ENCODE measurements at regions not wholly inside any gene's neighbourhood (a gene's known extent, or its start where the extent isn't known, plus 50 kb on each side); places are given as distances from the start of the nearest gene placed in this dataset.

DNA sequence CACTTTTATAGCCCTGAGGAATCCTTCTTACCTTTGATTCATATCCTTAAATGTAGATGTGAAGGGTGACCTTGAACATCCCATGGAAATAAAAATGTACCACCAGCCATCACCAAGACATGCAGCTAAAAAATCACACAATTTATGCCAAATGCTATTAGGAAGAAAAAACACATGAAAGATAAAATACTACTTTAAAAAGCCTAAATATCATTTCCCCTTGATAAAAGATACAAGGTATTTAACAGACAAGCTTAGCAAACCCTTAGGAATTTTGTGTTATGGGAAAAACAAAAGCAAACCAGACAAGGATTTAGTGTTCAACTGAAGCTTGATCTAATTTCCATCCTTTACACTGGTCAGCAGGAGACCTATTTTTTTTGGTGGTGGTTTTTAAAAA lies 255.0 kb downstream of the ICOS start:
- no peak overlapping the region for H3K4me3 ChIP-seq (ENCODE audit: control insufficient read depth in 2 of 3, extremely low read depth in 1 of 3, insufficient read depth in 2 of 3, low read depth in 1 of 3, low read length in 3 of 3)
- H3K9me1 ChIP-seq (ENCODE audit: control insufficient read depth, extremely low read depth, insufficient read depth, low read length): no peaks in the 10 kb centered on the region
- no peaks in the 10 kb centered on the region for H3K9me3 ChIP-seq (ENCODE audit: control insufficient read depth, low read depth, low read length)
- H3K36me3 ChIP-seq (ENCODE audit: control insufficient read depth in 2 of 2, extremely low read depth in 1 of 2, insufficient read depth in 2 of 2, low read length in 2 of 2): no peaks in the 10 kb centered on the region
- H2AFZ ChIP-seq (ENCODE audit: control insufficient read depth, low read length): no peak overlapping the region
- no peaks in the 10 kb centered on the region for H4K20me1 ChIP-seq (ENCODE audit: control insufficient read depth, extremely low read depth, insufficient read depth, low read length)
- H3K27me3 ChIP-seq (ENCODE audit: control insufficient read depth, extremely low read depth, insufficient read depth, low read length): no peaks in the 10 kb centered on the region
- dilution Hi-C loops (cut with MboI; ENCODE audit: extremely low pct_ligation_motif_present, low sequenced_read_pairs): no loop called here
- no peak overlapping the region for H3K4me2 ChIP-seq (ENCODE audit: control insufficient read depth, extremely low read depth, insufficient read depth, low read depth, low read length)
- no peak overlapping the region for H3K27ac ChIP-seq (ENCODE audit: control insufficient read depth, insufficient read depth, low read length)
- H3K9ac ChIP-seq (ENCODE audit: control insufficient read depth, extremely low read depth, insufficient read depth, low read length): no peak overlapping the region
- FAIRE-seq (no peak), DNase-seq (ENCODE audit: low read depth, low spot score) (no peak)
- no peak for TF ChIP-seq EZH2 (IDR thresholded peaks at IDR 0.05; ENCODE audit: low read length)
- H3K79me2 ChIP-seq (ENCODE audit: control insufficient read depth, insufficient read depth, low read length): no peaks in the 10 kb centered on the region
- no peaks in the 10 kb centered on the region for H3K4me1 ChIP-seq (ENCODE audit: control insufficient read depth, extremely low read depth, insufficient read depth, low read length)

DNA sequence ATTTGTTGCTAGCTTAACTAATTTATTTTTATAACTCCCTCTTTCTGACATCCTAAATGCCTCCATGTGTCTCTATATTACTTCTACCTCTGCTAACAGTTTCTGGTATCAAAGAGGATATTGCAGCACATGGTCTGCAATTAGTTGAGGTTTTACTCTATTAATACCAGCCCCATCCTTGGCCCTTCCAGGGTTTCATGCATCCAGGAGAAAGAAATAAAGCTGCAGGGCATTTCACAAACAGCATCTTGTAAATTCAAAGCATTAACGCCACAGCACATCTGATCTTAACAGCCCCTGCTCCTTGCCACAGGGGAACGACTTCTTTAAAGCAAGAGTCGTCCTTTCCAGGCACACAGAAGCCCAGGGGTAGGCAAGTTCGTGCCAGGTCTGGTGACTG lies 258.9 kb downstream of the ICOS start:
- H3K9me1 ChIP-seq (ENCODE audit: control insufficient read depth, extremely low read depth, insufficient read depth, low read length): no peaks in the 10 kb centered on the region
- no peaks in the 10 kb centered on the region for H4K20me1 ChIP-seq (ENCODE audit: control insufficient read depth, extremely low read depth, insufficient read depth, low read length)
- no peak overlapping the region for H3K27ac ChIP-seq (ENCODE audit: control insufficient read depth, insufficient read depth, low read length)
- no peak for FAIRE-seq
- dilution Hi-C loops (cut with MboI; ENCODE audit: extremely low pct_ligation_motif_present, low sequenced_read_pairs): no loop called here
- no peak overlapping the region for H2AFZ ChIP-seq (ENCODE audit: control insufficient read depth, low read length)
- no peak for DNase-seq (ENCODE audit: low read depth, low spot score)
- H3K79me2 ChIP-seq (ENCODE audit: control insufficient read depth, insufficient read depth, low read length): no peaks in the 10 kb centered on the region
- no peak overlapping the region for H3K9ac ChIP-seq (ENCODE audit: control insufficient read depth, extremely low read depth, insufficient read depth, low read length)
- H3K36me3 ChIP-seq (ENCODE audit: control insufficient read depth in 2 of 2, extremely low read depth in 1 of 2, insufficient read depth in 2 of 2, low read length in 2 of 2): no peaks in the 10 kb centered on the region
- H3K4me3 ChIP-seq (ENCODE audit: control insufficient read depth in 2 of 3, extremely low read depth in 1 of 3, insufficient read depth in 2 of 3, low read depth in 1 of 3, low read length in 3 of 3): no peak overlapping the region
- no peaks in the 10 kb centered on the region for H3K9me3 ChIP-seq (ENCODE audit: control insufficient read depth, low read depth, low read length)
- no peak for TF ChIP-seq EZH2 (IDR thresholded peaks at IDR 0.05; ENCODE audit: low read length)
- TF ChIP-seq, protein P1, sequence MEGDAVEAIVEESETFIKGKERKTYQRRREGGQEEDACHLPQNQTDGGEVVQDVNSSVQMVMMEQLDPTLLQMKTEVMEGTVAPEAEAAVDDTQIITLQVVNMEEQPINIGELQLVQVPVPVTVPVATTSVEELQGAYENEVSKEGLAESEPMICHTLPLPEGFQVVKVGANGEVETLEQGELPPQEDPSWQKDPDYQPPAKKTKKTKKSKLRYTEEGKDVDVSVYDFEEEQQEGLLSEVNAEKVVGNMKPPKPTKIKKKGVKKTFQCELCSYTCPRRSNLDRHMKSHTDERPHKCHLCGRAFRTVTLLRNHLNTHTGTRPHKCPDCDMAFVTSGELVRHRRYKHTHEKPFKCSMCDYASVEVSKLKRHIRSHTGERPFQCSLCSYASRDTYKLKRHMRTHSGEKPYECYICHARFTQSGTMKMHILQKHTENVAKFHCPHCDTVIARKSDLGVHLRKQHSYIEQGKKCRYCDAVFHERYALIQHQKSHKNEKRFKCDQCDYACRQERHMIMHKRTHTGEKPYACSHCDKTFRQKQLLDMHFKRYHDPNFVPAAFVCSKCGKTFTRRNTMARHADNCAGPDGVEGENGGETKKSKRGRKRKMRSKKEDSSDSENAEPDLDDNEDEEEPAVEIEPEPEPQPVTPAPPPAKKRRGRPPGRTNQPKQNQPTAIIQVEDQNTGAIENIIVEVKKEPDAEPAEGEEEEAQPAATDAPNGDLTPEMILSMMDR (optimal IDR thresholded peaks at IDR 0.05 in 1 of 3, IDR thresholded peaks at IDR 0.05 in 1 of 3, conservative IDR thresholded peaks at IDR 0.05 in 1 of 3; ENCODE audit: extremely low read depth in 1 of 3, insufficient read depth in 2 of 3, low read length in 3 of 3): no peak
- no peak overlapping the region for H3K4me2 ChIP-seq (ENCODE audit: control insufficient read depth, extremely low read depth, insufficient read depth, low read depth, low read length)
- H3K4me1 ChIP-seq (ENCODE audit: control insufficient read depth, extremely low read depth, insufficient read depth, low read length): no peaks in the 10 kb centered on the region
- H3K27me3 ChIP-seq (ENCODE audit: control insufficient read depth, extremely low read depth, insufficient read depth, low read length): no peaks in the 10 kb centered on the region

DNA sequence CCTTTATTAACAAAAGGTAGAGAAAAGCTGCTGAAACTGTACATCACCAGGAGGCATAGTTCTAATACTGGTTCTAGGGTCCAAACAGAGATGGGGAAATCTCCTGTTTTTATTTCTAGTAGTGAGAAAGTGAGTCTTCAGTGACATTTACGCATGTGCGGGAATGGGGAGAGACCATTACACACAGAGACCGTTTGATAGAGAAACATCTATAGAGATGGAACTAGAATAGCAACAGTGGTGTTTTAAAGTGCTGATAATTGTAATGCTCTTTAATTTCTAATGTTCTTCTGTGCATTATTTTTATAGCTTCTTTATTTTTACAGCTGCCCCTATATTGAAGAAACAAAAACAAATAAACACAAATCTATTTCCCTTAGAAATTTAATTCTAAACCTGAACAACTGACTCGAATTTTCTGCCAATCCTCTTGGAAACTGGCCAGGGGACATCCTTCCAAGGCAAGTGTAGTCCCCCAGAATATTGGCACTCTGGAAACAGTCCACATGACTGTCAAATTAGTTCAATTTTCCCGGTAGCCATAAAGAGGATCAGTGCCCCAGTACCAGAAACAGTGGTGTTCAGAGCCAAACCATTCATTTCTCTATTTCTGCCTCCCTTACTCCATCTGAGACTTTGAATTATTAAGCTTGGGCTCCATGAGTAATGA lies 260.9 kb downstream of the ICOS start:
- H3K4me3 ChIP-seq (ENCODE audit: control insufficient read depth in 2 of 3, extremely low read depth in 1 of 3, insufficient read depth in 2 of 3, low read depth in 1 of 3, low read length in 3 of 3): no peak overlapping the region
- no peak overlapping the region for H3K9ac ChIP-seq (ENCODE audit: control insufficient read depth, extremely low read depth, insufficient read depth, low read length)
- H4K20me1 ChIP-seq (ENCODE audit: control insufficient read depth, extremely low read depth, insufficient read depth, low read length): no peaks in the 10 kb centered on the region
- no peak overlapping the region for H3K4me2 ChIP-seq (ENCODE audit: control insufficient read depth, extremely low read depth, insufficient read depth, low read depth, low read length)
- DNase-seq (ENCODE audit: low read depth, low spot score) (no peak), FAIRE-seq (no peak)
- H3K27ac ChIP-seq (ENCODE audit: control insufficient read depth, insufficient read depth, low read length): no peak overlapping the region
- no peaks in the 10 kb centered on the region for H3K36me3 ChIP-seq (ENCODE audit: control insufficient read depth in 2 of 2, extremely low read depth in 1 of 2, insufficient read depth in 2 of 2, low read length in 2 of 2)
- TF ChIP-seq, protein P1 (optimal IDR thresholded peaks at IDR 0.05 in 1 of 3, IDR thresholded peaks at IDR 0.05 in 1 of 3, conservative IDR thresholded peaks at IDR 0.05 in 1 of 3; ENCODE audit: extremely low read depth in 1 of 3, insufficient read depth in 2 of 3, low read length in 3 of 3): no peak
- TF ChIP-seq EZH2 (IDR thresholded peaks at IDR 0.05; ENCODE audit: low read length): no peak
- H3K27me3 ChIP-seq (ENCODE audit: control insufficient read depth, extremely low read depth, insufficient read depth, low read length): no peaks in the 10 kb centered on the region
- H3K9me3 ChIP-seq (ENCODE audit: control insufficient read depth, low read depth, low read length): no peaks in the 10 kb centered on the region
- dilution Hi-C loops (cut with MboI; ENCODE audit: extremely low pct_ligation_motif_present, low sequenced_read_pairs): no loop called here
- no peaks in the 10 kb centered on the region for H3K79me2 ChIP-seq (ENCODE audit: control insufficient read depth, insufficient read depth, low read length)
- no peaks in the 10 kb centered on the region for H3K4me1 ChIP-seq (ENCODE audit: control insufficient read depth, extremely low read depth, insufficient read depth, low read length)
- no peak overlapping the region for H2AFZ ChIP-seq (ENCODE audit: control insufficient read depth, low read length)
- H3K9me1 ChIP-seq (ENCODE audit: control insufficient read depth, extremely low read depth, insufficient read depth, low read length): no peaks in the 10 kb centered on the region

Measured in keratinocyte (primary cell).